SK-N-SH treated with all-trans-retinoic acid at 6 μM for 48 hours (cell line): ENCODE measurements at regions not wholly inside any gene's neighbourhood (a gene's known extent, or its start where the extent isn't known, plus 50 kb on each side); places are given as distances from the start of the nearest gene placed in this dataset.

Experiments used
- PATZ1 ChIP-seq: fragments of 250-450 bp; sonication (Bioruptor Pico); IDR thresholded peaks from 2 replicates; pipeline ENCODE4 v1.8.0; 2020; ENCODE audit warnings: mild to moderate bottlenecking, moderate library complexity, borderline replicate concordance
- PPARA ChIP-seq: fragments of 250-450 bp; sonication (Bioruptor Pico); IDR thresholded peaks from 2 replicates; pipeline ENCODE4 v1.5.0; 2020; ENCODE audit warnings: mild to moderate bottlenecking, borderline replicate concordance
- TOX ChIP-seq: fragments of 250-450 bp; sonication (Bioruptor Pico); IDR thresholded peaks from 2 replicates; pipeline ENCODE4 v1.8.0; 2021; ENCODE audit warnings: mild to moderate bottlenecking, moderate library complexity, borderline replicate concordance
- ZFP30 ChIP-seq: fragments of 450-650 bp; formaldehyde crosslinking; IDR thresholded peaks from 2 replicates; pipeline ENCODE4 v1.5.0; 2022; ENCODE audit warnings: mild to moderate bottlenecking, moderate library complexity

- TF ChIP-seq PPARA = no peak
- no peak for TF ChIP-seq PATZ1 (CRISPR knock-in tag)
- no peak for TF ChIP-seq TOX (CRISPR knock-in tag)
- TF ChIP-seq ZFP30 (CRISPR knock-in tag) = no peak
Measured at GRCh38 chr17:68701046-68701445, 99.9 kb upstream of the FAM20A start.
